ENCODE measurements at regions not wholly inside any gene's neighbourhood (a gene's known extent, or its start where the extent isn't known, plus 50 kb on each side); places are given as distances from the start of the nearest gene placed in this dataset.

DNA sequence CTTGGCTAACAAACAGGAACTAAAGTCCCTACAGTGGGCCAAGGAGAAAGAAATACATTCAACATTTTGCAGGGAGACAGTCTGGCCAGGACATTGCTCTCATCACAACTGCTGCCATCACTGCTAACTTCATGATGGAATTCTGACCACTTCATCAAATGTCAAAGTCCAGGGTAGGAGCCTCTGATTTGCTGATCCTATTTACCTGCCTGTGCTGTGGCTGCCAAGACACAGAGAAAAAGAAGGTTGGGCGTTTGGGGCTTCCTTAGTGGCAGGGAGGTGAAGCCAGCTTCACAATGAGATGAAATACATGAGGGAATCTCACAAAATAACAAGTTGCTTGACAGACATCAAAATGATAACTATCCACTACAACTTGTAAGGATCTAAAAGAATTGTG is 343.9 kb upstream of the CADM1 start:
- no peak for DNase-seq (ENCODE audit: low read depth)

DNA sequence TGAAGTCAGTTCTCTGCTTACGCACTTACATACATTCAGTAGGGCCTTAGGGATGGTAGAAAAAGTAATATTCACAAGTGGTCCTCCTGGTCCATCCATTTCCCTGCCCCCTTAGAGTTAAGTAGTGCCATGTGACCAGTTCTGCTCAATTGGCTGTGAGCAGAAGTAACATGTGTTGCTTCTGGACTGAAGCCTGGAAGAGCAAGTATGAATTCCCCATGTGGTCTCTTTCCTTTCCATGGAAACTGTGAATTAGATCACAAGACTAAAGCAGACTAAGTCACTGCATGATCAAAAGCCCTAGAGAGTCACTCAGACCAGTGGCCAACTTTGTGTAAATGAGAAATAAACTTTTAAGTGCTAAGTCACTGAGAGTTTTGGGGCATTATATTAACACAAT is 341.7 kb upstream of the CADM1 start:
- DNase-seq (ENCODE audit: low read depth): no peak

DNA sequence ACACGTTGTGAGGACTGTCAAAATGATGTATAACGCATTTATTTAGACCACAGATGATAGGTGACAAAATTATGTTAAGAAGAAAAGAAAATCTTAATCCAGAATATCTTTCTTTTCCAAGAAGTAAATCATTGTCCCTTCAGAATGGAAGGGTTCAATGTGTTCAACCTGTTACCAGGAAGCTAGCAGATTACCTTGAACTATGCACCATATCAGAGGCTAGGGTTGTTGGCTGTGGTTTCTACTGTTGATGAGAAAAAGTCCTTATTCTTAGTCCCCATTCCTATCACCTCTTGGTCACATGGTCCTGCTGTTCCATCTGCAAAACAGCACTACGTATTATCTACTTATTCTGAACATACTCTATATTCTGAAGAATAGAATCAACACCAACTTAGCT is 339.5 kb upstream of the CADM1 start:
- no peak for DNase-seq (ENCODE audit: low read depth)

DNA sequence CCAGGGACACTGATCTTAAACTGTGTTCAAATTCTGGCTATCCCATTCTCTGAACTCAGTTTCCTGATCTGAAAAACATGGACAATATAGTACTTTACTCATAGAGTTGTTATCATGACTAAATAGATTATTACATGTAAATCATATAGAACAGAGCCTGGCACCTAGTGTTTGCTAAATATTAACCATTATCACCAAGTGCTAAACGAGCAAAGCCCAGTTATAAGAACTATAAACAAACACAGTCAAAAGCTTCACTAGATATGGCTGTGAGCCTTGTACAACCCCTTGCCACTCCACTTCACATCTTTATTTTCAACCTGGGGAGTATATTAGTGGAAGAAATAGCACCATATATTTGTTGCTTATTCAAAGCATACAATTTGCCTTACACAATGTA is 338.9 kb upstream of the CADM1 start:
- DNase-seq (ENCODE audit: low read depth): no peak

DNA sequence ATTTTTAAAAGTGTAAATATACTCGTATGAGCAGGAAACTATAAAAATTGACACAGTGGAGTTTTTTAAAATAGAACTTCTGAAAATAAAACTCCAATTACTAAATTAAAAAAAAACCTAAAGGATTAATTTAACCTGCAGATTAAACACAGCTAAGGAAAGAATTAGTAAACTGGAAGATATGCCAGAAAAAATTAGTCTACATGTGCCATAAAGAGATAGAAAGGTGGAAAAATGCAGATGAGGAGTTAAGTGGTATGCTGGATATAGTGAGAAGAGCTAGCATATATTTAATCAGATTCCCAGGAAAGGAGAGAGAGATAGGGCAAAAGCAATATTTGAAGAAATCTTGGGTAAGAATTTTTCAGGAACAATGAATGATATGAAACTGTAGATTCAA is 315.8 kb upstream of the CADM1 start:
- DNase-seq (ENCODE audit: low read depth): no peak

DNA sequence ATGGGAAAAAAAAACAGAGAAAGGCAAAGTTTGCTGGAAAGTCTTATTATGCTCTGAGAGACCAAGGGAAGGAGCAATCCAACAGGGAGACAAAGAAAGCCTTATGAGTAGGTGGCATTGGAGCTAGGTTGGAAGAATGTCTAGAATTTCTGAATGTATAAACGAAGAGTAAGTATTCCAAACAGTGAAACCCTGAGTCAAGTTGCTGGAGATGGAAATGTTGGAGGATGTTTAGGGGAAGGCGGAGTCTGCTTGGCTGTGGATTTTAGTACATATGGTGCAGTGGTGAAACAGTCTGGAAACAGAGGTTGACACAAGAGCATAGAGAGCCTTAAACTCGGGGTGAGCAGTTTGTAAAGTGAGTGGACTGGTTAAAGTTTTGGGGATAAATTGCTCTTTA is 314.8 kb upstream of the CADM1 start:
- DNase-seq (ENCODE audit: low read depth): no peak

DNA sequence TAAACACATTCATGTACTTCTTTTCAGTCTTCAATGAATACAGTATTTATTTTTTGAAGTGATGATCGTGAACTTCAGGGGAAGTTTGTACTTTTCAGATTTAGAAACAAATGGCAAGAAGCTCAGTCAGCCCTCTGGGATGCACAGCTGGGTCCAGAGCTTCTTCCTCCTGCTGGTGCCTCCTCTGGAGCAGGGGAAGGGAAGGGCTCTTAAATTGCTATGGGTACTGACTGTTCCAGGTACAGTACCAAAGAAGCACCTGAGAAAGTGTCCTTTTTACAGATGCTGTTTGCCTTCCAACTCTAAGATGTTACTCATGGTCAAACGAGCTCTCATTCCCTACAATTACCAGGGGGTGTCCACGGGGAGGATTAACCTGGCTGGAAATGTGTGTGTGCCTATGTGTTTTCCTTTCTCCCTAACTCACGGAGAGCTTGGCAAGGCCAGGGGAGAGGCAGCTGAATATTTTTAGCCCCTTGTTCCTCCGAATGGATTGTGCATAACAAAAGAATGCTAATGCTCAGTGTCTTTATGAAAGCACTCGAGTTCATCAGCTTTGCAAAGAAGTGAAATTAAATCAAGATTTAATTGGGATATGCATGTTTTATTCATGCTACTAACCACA is 313.7 kb upstream of the CADM1 start:
- DNase-seq (ENCODE audit: low read depth): no peak

DNA sequence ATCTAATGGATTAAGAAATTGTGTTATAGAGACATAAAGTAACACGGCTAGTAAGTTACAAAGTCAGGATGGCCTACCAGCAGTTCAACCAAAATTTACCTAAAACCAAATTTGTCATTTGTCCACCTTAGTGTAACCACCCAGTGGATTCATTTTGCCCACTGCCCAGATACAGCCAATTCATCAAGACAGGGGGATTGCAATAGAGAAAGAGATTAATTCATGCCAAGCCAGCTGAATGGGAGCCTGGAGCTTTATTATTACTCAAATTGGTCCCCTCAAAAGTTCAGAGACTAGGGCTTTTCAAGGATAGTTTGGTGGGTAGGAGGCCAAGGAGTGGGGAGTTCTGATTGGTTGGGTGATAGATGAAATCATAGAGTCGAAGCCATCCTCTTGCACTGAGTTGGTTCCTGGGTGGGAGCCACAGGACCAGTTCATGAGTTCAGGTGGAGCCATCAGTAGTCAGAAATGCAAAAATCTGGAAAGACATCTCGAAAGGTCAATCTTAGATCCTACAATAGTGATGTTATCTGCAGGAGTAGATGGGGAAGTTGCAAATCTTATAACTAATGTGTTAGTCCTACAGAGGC is 304.2 kb upstream of the CADM1 start:
- no peak for DNase-seq (ENCODE audit: low read depth)

DNA sequence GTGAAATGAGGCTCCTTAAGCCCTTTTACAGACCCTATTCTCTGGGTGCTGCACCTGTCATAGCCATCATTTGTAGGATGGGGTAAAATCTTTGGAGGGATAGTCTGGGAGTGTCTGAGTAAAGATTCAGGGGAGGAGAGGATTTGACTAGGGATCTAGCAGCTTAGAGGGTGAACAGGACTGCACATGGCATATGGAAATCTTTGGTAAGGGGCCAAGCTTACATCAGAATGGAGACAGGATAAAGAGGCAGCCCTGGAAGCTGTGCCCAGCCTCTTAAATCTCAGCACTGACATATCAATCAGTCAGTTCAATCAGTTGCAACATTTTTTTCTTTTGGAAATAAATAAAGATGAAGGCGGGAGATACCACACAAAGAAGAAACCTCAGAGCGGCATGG is 301.8 kb upstream of the CADM1 start:
- no peak for DNase-seq (ENCODE audit: low read depth)

DNA sequence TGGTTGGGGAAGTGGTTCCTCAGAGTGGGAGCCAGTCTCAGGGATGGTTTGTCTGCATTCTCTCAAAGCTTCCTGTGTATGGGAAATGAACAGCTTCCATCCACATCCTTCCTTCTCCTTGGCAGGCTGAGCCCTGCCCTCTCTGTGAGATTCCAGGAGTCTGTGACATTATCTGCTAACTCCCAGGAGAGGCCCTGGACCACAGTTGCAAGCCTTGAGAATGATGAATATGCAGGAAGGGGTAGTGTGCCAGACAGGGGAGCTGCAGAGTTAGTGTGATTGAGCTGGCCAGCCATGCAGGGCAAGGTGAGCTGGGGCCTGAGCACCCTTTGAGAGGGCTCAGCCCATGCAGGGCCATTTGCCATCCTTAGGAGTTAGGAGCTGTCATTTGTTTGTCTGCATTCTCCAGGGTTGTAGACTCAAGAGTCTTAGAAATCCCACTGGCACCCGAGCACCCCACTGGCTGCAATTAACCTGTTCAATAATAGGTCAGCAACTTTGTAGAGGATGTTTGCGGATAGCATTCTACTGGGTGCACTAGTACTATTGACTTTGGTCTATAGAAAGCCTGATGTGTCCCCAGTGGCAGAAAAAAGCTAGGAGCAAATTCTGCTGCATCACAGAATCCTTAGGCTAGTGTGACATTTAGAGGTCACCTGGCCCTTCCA is 299.0 kb upstream of the CADM1 start:
- DNase-seq (ENCODE audit: low read depth): no peak

DNA sequence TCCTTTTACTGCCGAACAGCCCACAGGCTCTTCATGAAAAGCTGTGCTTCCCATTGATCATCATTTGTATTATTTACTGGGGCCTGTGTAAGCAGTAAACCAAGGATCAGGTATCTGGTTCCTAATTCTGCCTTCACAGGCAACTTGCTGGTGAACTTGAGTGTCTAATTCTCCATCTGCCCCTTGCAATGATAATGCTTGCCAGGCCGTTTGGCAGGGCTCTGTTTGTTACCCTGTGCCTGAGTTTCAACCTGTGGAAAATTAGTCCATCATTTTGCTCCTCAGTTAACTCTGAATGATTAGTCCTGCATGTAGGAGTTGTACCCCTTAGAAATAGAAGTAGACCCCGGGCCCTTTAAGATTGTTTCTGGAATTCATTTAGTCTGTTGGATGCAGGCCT is 298.4 kb upstream of the CADM1 start:
- DNase-seq (ENCODE audit: low read depth): no peak

DNA sequence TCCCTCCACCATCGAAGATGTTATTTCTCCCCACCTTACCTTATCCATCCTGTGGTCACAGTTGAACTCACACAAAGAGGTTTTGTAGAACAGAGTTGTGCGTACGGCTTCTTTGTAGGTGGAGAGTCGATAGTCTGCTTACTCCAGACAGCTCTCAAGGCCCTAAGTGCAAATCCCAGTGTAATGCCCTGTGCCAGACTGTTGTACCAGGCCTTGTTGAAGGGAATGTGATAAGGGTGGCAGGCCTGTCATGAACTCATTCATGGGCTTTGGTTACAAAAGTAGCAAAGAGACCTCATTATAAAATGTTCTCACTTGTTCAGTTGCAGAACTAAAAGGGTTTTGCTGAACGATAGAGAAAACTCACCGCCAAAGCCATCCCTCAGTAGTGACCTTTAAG is 288.7 kb upstream of the CADM1 start:
- no peak for DNase-seq (ENCODE audit: low read depth)

DNA sequence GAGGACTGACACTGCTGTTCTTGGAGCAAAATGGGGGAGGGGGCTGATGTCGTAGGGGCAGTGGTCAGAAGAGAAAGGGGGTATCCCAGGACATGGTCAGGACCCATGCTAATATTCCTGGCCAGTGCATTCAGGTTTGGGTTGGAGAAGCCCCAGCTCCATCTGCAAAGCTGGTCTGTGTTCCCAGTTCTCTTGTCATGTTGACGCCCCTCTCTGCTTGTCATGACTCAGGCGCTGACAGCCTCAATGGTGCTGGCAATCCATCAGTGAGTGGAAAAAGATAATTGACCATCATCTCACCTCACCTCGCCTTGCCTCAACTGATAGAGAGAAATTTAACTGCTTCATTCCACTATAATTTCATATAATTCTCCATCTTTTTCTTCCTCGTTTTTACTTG is 283.1 kb upstream of the CADM1 start:
- no peak for DNase-seq (ENCODE audit: low read depth)

DNA sequence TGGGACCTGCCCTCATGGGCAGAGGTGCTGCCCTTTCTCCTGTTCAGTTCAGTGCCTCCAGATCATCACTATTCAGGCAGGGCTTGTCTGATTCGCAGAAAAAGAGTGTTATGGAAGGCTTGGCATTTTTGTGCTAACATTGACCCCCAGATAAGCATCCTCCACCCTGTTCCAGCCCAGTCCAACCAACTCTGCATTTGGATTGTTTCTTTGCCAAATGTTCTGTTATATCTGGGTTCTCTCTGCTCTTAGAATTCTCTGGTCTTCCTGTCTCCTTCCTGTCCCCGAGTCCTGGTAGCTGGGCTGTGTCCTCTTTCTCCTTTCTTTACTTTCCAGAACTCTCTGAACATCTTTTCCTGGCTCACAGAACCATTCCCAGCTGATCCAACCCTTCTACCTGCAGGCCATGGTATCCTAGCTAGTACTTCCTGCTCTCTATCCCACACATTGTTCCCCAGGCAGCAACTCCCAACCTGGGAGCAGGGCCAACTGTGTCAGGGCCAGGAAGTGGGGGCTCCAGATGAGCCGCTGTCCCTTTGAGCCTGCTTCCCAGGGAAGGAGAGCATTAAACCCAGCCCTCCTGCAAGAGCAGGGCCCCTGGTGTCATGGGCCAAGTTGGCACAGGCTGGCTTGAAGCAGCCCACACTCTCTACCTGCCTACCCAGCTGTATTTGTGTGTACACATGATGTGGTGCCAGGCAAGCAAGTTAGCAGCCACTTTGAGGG is 280.7 kb upstream of the CADM1 start:
- no peak for DNase-seq (ENCODE audit: low read depth)

DNA sequence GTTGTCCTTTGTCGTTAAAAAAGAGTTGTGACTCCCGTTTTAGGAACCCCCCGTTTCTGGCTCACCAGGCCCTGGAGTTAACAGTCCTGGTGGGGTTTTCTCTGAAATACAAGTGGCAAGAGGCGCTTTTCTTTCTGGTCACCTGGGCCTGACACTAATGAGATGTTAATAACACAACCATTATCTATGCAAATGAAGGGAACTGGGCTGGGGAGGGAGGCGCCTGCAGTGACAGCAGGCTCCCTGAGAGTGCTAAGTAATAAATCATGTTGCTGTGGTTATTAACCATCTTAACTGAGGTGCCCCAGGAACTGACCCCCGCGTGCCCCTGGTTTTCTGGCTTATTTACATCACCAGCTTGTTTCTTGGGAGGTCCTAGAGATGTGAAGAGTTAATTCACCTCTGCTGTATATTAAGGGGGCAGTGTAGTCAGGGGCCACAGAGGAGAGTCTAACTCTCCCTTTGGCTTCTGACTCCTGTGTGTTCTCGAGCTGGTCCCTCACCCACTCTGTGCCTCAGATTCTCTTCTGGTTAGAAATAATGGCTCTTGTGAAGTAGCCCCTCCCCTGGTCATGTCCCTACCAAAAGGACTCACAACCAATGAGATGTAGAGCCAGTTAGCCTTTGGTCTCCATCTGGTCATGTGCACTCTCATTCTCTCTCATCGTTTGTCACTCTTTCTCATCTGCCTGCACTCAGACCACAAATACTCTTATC is 276.6 kb upstream of the CADM1 start:
- DNase-seq (ENCODE audit: low read depth): no peak

DNA sequence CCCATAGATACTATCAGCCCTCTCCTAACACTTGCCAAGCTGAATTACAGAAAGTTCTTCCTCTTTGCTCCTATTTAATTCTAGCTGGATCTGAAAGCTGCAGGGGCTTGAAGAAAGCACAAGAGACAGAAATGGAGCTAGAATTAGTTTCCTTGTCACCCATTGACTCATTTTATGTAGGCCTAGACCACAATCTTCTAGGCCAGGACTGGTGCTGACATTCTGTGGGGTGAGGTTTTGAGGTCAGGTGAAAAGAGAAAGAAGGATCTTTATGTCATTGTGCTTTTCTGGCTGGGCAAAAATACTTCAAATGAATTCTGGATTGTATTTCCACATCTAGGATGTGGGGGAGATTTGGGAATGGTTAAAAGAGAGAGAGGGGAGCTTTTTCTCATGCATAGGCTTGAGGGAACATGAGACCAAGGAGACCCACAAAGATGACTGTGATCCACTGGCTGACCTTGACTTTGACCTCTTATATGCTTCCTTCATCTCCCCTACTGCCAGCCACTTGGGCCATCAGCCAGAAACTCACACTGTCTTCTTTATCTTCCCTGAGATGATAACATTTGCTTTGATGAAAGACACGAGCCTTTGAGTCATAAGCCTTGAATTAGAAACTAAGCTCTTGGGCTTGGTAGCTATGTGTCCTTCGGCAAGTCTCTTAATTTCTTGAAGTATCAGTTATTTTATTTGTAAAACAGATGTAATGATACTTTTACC is 274.9 kb upstream of the CADM1 start:
- DNase-seq (ENCODE audit: low read depth): no peak

DNA sequence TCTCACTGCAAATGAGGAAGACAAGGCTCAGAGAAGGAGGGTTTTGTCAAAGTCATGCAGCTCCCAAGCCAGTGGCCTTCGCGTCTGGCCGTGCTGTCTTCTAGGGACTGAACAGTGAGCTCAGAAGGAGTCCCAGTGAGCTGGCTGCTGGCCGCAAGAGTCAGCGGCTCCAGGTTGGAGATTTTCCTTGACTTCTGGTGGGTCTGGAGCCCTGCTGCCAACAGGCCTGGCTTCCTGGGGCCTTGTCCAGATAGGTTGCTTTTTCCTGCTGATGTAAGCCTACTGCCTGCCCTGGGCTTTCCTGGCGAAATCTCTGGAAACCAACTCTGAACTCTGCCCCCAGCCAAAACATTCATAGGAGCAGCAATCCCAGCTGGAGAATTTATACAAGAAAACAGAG is 272.7 kb upstream of the CADM1 start:
- DNase-seq (ENCODE audit: low read depth): no peak

DNA sequence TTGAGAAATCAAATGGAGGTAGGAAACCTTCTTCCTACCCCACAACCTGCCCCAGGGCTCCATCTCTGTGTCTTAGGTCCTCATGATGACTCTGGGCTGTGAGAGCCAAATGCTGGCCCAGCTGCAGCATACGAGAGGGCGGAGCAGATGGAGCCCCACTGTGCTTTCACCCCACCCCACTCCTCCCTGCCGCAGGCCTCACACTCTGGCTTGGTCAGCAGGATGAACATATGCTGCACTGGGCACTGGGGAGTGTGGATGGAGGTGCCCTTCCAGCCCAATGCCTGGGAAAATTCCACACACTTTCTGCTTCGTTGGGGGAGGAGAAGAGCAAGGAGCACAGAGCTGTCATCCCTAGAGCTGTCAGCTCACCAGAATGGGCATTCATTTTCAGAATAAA is 271.6 kb upstream of the CADM1 start:
- DNase-seq (ENCODE audit: low read depth): no peak

DNA sequence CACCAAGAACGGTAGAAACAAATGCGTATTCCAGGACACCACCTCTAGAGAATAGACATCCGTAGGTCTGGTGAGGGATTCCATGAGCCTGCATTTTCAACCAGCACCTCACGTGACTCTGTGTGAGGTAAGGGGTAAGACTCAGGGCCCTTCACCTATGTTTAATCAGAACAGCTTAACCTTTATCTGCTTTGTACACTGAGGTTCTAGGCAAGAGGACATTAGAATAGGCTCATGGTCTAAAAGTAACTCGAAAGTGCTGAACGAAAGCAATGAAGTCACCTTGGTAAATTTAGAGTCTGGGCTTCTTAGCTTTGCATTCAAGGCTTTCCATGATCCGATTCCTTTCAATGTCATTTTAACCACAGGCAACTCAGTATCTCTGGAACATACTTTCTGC is 270.5 kb upstream of the CADM1 start:
- DNase-seq (ENCODE audit: low read depth): no peak

DNA sequence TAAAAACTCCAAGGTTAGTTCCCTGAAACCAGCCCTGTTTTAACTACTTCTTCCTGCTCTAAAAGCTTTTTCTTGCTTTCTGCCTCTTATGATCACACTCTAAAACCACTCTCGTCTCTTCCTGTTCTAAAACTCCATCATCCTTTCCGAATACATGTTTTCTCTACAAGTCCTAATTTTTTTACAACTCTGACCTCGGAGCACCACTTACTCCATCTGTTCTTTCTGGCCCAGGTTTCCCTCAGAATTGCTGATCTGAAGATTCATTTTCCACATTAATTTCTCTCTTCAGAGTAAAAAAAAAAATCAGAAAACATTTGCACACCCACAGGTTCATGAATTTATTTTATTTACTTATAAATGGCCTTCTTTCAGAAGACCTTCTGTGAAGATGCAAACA is 265.7 kb upstream of the CADM1 start:
- no peak for DNase-seq (ENCODE audit: low read depth)

DNA sequence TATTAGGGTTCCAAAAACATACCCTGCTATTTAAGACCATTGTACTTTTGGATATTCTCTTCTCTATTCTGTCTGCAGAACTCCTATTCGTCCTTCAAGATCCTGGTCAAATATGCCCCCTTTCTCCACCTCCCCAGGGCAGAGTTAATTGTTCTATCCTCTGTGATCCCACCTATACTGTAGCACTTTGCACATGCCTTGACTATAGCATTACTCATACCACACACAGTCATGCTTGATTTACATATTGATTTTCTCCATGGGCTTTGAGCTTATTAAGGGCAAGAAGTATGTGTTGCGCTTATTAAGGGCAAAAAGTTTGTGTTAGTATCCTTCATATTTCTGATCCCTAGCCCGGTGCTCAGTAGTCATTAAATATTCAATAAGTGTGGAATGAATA is 263.7 kb upstream of the CADM1 start:
- DNase-seq (ENCODE audit: low read depth): no peak
